ENCODE measurements at regions not wholly inside any gene's neighbourhood (a gene's known extent, or its start where the extent isn't known, plus 50 kb on each side); places are given as distances from the start of the nearest gene placed in this dataset.

GRCh38 chr6:113162739-113163138 is 694.4 kb upstream of the MARCKS start:
- ChIA-PET POLR2A (no interaction called here), CTCF (no interaction called here)
- no peak for DNase-seq (ENCODE audit: low read depth, low spot score)
- no peak for TF ChIP-seq SIN3A (IDR thresholded peaks at IDR 0.05; ENCODE audit: borderline replicate concordance, insufficient read depth, low read depth, low read length)
- TF ChIP-seq REST (IDR thresholded peaks at IDR 0.05; ENCODE audit: insufficient read depth in 1 of 2, low read depth in 2 of 2, low read length in 1 of 2) = no peak
- no peak for TF ChIP-seq TCF7L2 (IDR thresholded peaks at IDR 0.05; ENCODE audit: low read depth, low read length)
- TF ChIP-seq CTCF (IDR thresholded peaks at IDR 0.05) = no peak
- no peak for TF ChIP-seq POLR2AphosphoS5 (IDR thresholded peaks at IDR 0.05; ENCODE audit: low read depth, low read length)
- no peak overlapping the region for H3K4me3 ChIP-seq (ENCODE audit: low read depth in 2 of 2, low read length in 2 of 2)
- in situ Hi-C loops (cut with HindIII; ENCODE audit: low pct_unique_long_range_greater_than_20kb, low sequenced_read_pairs) (no loop called here), intact Hi-C loops (cut with micrococcal nuclease; ENCODE audit: unreplicated experiment) (no loop called here)
- no peak for ATAC-seq
- no peaks in the 10 kb centered on the region for H3K9me3 ChIP-seq (ENCODE audit: control insufficient read depth, insufficient read depth, low read depth, low read length)
- H3K4me1 ChIP-seq (ENCODE audit: control insufficient read depth, insufficient read depth, low read length) = no peaks in the 10 kb centered on the region
- no peaks in the 10 kb centered on the region for H3K36me3 ChIP-seq (ENCODE audit: control insufficient read depth, insufficient read depth, low read length)
- H3K27me3 ChIP-seq (ENCODE audit: control insufficient read depth, insufficient read depth, low read length) = no peaks in the 10 kb centered on the region
- no TSS peak for BruUV-seq (replicated peaks)
- no peak overlapping the region for H3K27ac ChIP-seq (ENCODE audit: low read length)

- H3K4me1 ChIP-seq (ENCODE audit: control insufficient read depth, insufficient read depth, low read length) = no peaks in the 10 kb centered on the region
- no peak for ATAC-seq
- no peak for DNase-seq (ENCODE audit: low read depth, low spot score)
- in situ Hi-C loops (cut with HindIII; ENCODE audit: low pct_unique_long_range_greater_than_20kb, low sequenced_read_pairs) = no loop called here
- H3K9me3 ChIP-seq (ENCODE audit: control insufficient read depth, insufficient read depth, low read depth, low read length) = no peaks in the 10 kb centered on the region
- no peak overlapping the region for H3K27ac ChIP-seq (ENCODE audit: low read length)
- intact Hi-C loops (cut with micrococcal nuclease; ENCODE audit: unreplicated experiment) = no loop called here
- no TSS peak for BruUV-seq (replicated peaks)
- POLR2A ChIA-PET = no interaction called here
- CTCF ChIA-PET = no interaction called here
- no peak overlapping the region for H3K4me3 ChIP-seq (ENCODE audit: low read depth in 2 of 2, low read length in 2 of 2)
- TF ChIP-seq REST (IDR thresholded peaks at IDR 0.05; ENCODE audit: insufficient read depth in 1 of 2, low read depth in 2 of 2, low read length in 1 of 2) (no peak), TCF7L2 (IDR thresholded peaks at IDR 0.05; ENCODE audit: low read depth, low read length) (no peak), POLR2AphosphoS5 (IDR thresholded peaks at IDR 0.05; ENCODE audit: low read depth, low read length) (no peak), SIN3A (IDR thresholded peaks at IDR 0.05; ENCODE audit: borderline replicate concordance, insufficient read depth, low read depth, low read length) (no peak), CTCF (IDR thresholded peaks at IDR 0.05) (no peak)
- H3K27me3 ChIP-seq (ENCODE audit: control insufficient read depth, insufficient read depth, low read length) = no peaks in the 10 kb centered on the region
- no peaks in the 10 kb centered on the region for H3K36me3 ChIP-seq (ENCODE audit: control insufficient read depth, insufficient read depth, low read length)
Observed at GRCh38 chr6:113168057-113168456, 689.1 kb upstream of the MARCKS start.
